ENCODE measurements at regions not wholly inside any gene's neighbourhood (a gene's known extent, or its start where the extent isn't known, plus 50 kb on each side); places are given as distances from the start of the nearest gene placed in this dataset.

- no peak for DNase-seq
Measured at GRCh38 chr6:138614151-138614550, 114.9 kb upstream of the NHSL1 start.

- no peak for DNase-seq
Measured at GRCh38 chr6:138618168-138618567, 118.9 kb upstream of the NHSL1 start.

- no peak for DNase-seq
Measured at GRCh38 chr6:138620630-138621029, 121.3 kb upstream of the NHSL1 start.

GRCh38 chr6:138622967-138623366 lies 123.7 kb upstream of the NHSL1 start:
- DNase-seq = no peak

GRCh38 chr6:138631566-138631965 lies 132.3 kb upstream of the NHSL1 start:
- no peak for DNase-seq

GRCh38 chr6:138637822-138638221 lies 135.7 kb upstream of the CCDC28A start:
- no peak for DNase-seq

- DNase-seq = no peak
Measured at GRCh38 chr6:138638604-138639003, 135.0 kb upstream of the CCDC28A start.

GRCh38 chr6:138640028-138640427 lies 133.5 kb upstream of the CCDC28A start:
- DNase-seq = no peak

GRCh38 chr6:138643210-138643609 lies 130.4 kb upstream of the CCDC28A start:
- DNase-seq = no peak

- DNase-seq = no peak
Measured at GRCh38 chr6:138645976-138646640, 127.5 kb upstream of the CCDC28A start.

GRCh38 chr6:138647006-138647405 lies 126.6 kb upstream of the CCDC28A start:
- no peak for DNase-seq

- DNase-seq = no peak
Measured at GRCh38 chr6:138648127-138648526, 125.4 kb upstream of the CCDC28A start.

- DNase-seq = no peak
Measured at GRCh38 chr6:138651491-138651890, 122.1 kb upstream of the CCDC28A start.

GRCh38 chr6:138652824-138653223 lies 120.7 kb upstream of the CCDC28A start:
- DNase-seq = no peak

GRCh38 chr6:138653435-138653834 lies 120.1 kb upstream of the CCDC28A start:
- no peak for DNase-seq

- DNase-seq = no peak
Measured at GRCh38 chr6:138654715-138655634, 118.6 kb upstream of the CCDC28A start.

- no peak for DNase-seq
Measured at GRCh38 chr6:138655828-138656227, 117.7 kb upstream of the CCDC28A start.

GRCh38 chr6:138656364-138657064 lies 117.1 kb upstream of the CCDC28A start:
- DNase-seq = no peak

- no peak for DNase-seq
Measured at GRCh38 chr6:138657065-138657425, 116.5 kb upstream of the CCDC28A start.

GRCh38 chr6:138659998-138660397 lies 113.6 kb upstream of the CCDC28A start:
- no peak for DNase-seq

- DNase-seq = no peak
Measured at GRCh38 chr6:138662471-138662870, 111.1 kb upstream of the CCDC28A start.

GRCh38 chr6:138663892-138664291 lies 109.7 kb upstream of the CCDC28A start:
- no peak for DNase-seq

GRCh38 chr6:138664745-138665144 lies 108.8 kb upstream of the CCDC28A start:
- DNase-seq = no peak

- no peak for DNase-seq
Measured at GRCh38 chr6:138666636-138667035, 106.9 kb upstream of the CCDC28A start.
